Prostate gland (tissue), 2 donors: ENCODE measurements at regions not wholly inside any gene's neighbourhood (a gene's known extent, or its start where the extent isn't known, plus 50 kb on each side); places are given as distances from the start of the nearest gene placed in this dataset.

Source experiments
- POLR2A ChIP-seq: fragments of 450-650 bp; IDR thresholded peaks from one replicate; pipeline ENCODE4 v1.6.1; 2016; ENCODE audit warnings: antibody characterized with exemption, mild to moderate bottlenecking
- TF ChIP-seq, protein P1 (sequence below), 4 experiments: fragments of 200-600 bp in 2 of 4; fragments of 450-650 bp in 2 of 4; sonication (generic) in 2 of 4; IDR thresholded peaks; 1 replicate in 3 of 4; 2 replicates in 1 of 4; pipeline ENCODE4 v1.5.1; 2016 to 2019; ENCODE audit warnings: antibody characterized with exemption in 4 of 4, mild to moderate bottlenecking in 2 of 4, moderate library complexity in 2 of 4

- TF ChIP-seq, protein P1, sequence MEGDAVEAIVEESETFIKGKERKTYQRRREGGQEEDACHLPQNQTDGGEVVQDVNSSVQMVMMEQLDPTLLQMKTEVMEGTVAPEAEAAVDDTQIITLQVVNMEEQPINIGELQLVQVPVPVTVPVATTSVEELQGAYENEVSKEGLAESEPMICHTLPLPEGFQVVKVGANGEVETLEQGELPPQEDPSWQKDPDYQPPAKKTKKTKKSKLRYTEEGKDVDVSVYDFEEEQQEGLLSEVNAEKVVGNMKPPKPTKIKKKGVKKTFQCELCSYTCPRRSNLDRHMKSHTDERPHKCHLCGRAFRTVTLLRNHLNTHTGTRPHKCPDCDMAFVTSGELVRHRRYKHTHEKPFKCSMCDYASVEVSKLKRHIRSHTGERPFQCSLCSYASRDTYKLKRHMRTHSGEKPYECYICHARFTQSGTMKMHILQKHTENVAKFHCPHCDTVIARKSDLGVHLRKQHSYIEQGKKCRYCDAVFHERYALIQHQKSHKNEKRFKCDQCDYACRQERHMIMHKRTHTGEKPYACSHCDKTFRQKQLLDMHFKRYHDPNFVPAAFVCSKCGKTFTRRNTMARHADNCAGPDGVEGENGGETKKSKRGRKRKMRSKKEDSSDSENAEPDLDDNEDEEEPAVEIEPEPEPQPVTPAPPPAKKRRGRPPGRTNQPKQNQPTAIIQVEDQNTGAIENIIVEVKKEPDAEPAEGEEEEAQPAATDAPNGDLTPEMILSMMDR (IDR thresholded peaks at IDR 0.05) = no peak
- no peak for TF ChIP-seq POLR2A
These were observed 137.6 kb downstream of the COPS8 start for GRCh38 chr2:237223201-237223861.
